Neuronal stem cell (in vitro differentiated cells): ENCODE measurements at regions not wholly inside any gene's neighbourhood (a gene's known extent, or its start where the extent isn't known, plus 50 kb on each side); places are given as distances from the start of the nearest gene placed in this dataset.

Experiments used
- DNase-seq: peaks from one replicate; pipeline ENCODE4 v3.0.0-alpha.2; 2013; ENCODE audit warnings: low spot score
- H2AFZ ChIP-seq: one replicate; pipeline ENCODE4 v1.6.1; 2013; ENCODE audit warnings: mild to moderate bottlenecking, low read length, inconsistent platforms
- H2AK5ac ChIP-seq: 2 replicates; pipeline ENCODE4 v1.6.1; 2013; ENCODE audit warnings: low read depth, mild to moderate bottlenecking, inconsistent platforms, low read length, moderate library complexity, mixed read lengths
- H2BK120ac ChIP-seq: 2 replicates; pipeline ENCODE4 v1.6.1; 2013; ENCODE audit warnings: low read depth, mild to moderate bottlenecking, inconsistent platforms, low read length, moderate library complexity, mixed read lengths
- H2BK12ac ChIP-seq: one replicate; pipeline ENCODE4 v1.6.1; 2013; ENCODE audit warnings: low read length, inconsistent platforms
- H2BK15ac ChIP-seq: 2 replicates; pipeline ENCODE4 v1.6.1; 2013; ENCODE audit warnings: mild to moderate bottlenecking, low read length, inconsistent platforms, mixed read lengths
- H2BK5ac ChIP-seq: one replicate; pipeline ENCODE4 v1.6.1; 2013; ENCODE audit warnings: inconsistent platforms, mild to moderate bottlenecking, low read length, moderate library complexity
- H3K14ac ChIP-seq: one replicate; pipeline ENCODE4 v1.6.1; 2013; ENCODE audit warnings: low read length, inconsistent platforms
- H3K18ac ChIP-seq: 2 replicates; pipeline ENCODE4 v1.6.1; 2013; ENCODE audit warnings: low read length, inconsistent platforms
- H3K23ac ChIP-seq: 2 replicates; pipeline ENCODE4 v1.6.1; 2013; ENCODE audit warnings: low read depth, mild to moderate bottlenecking, mixed read lengths, low read length, inconsistent platforms; ENCODE audit not compliant: poor library complexity
- H3K27ac ChIP-seq: replicated peaks from 3 replicates; pipeline ENCODE4 v1.5.1; 2013; ENCODE audit warnings: low read length, inconsistent platforms
- H3K27me3 ChIP-seq, 3 experiments: 2 replicates each; pipeline ENCODE4 v1.6.1; 2013; ENCODE audit warnings: low read length in 3 of 3, mild to moderate bottlenecking in 2 of 3, inconsistent platforms in 1 of 3, low read depth in 1 of 3, mixed read lengths in 1 of 3, moderate library complexity in 1 of 3; ENCODE audit not compliant: control insufficient read depth in 3 of 3, insufficient read depth in 3 of 3
- H3K36me3 ChIP-seq, 2 donors: replicated peaks in 1 of 2; 2 replicates each; pipeline ENCODE4 v1.6.1; 2013; ENCODE audit warnings: low read length in 2 of 2; ENCODE audit not compliant: control insufficient read depth in 2 of 2, insufficient read depth in 2 of 2
- H3K4ac ChIP-seq: 2 replicates; pipeline ENCODE4 v1.6.1; 2013; ENCODE audit warnings: inconsistent platforms, mild to moderate bottlenecking, low read length, moderate library complexity
- H3K4me1 ChIP-seq, 2 donors: 1 replicate in 1 of 2; 2 replicates in 1 of 2; pipeline ENCODE4 v1.6.1; 2013; ENCODE audit warnings: low read length in 2 of 2, low read depth in 1 of 2; ENCODE audit not compliant: control insufficient read depth in 2 of 2, insufficient read depth in 1 of 2
- H3K4me2 ChIP-seq: one replicate; pipeline ENCODE4 v1.6.1; 2013; ENCODE audit warnings: mild to moderate bottlenecking, low read length, inconsistent platforms; ENCODE audit not compliant: insufficient read depth, poor library complexity, severe bottlenecking
- H3K4me3 ChIP-seq, 2 donors: 2 replicates each; pipeline ENCODE4 v1.5.1; 2013; ENCODE audit warnings: low read length in 2 of 2, mild to moderate bottlenecking in 2 of 2, inconsistent platforms in 1 of 2, moderate library complexity in 1 of 2
- H3K79me1 ChIP-seq: one replicate; pipeline ENCODE4 v1.6.1; 2013; ENCODE audit warnings: low read depth, mild to moderate bottlenecking, inconsistent platforms, low read length, moderate library complexity
- H3K9ac ChIP-seq: one replicate; pipeline ENCODE4 v1.6.1; 2013; ENCODE audit warnings: mild to moderate bottlenecking, low read depth, low read length, inconsistent platforms; ENCODE audit not compliant: poor library complexity
- H3K9me3 ChIP-seq, 2 donors: replicated peaks in 1 of 2; 2 replicates each; pipeline versions ENCODE3 to v1.6.1; 2013; ENCODE audit warnings: low read length in 2 of 2, mild to moderate bottlenecking in 2 of 2, inconsistent platforms in 1 of 2, low read depth in 1 of 2, mixed read lengths in 1 of 2, moderate library complexity in 1 of 2; ENCODE audit not compliant: control insufficient read depth in 2 of 2, insufficient read depth in 1 of 2
- H4K8ac ChIP-seq: one replicate; pipeline ENCODE4 v1.6.1; 2013; ENCODE audit warnings: low read depth, mild to moderate bottlenecking, inconsistent platforms, low read length, moderate library complexity
- H4K91ac ChIP-seq: one replicate; pipeline ENCODE4 v1.6.1; 2013; ENCODE audit warnings: low read length, low read depth, mild to moderate bottlenecking, inconsistent platforms; ENCODE audit not compliant: poor library complexity
- WGBS, 2 donors: extraction: QIAGEN DNeasy Blood & Tissue Kit; methylation state at CpG; one replicate each; pipeline ENCODE4 v1.1.7; 2013; ENCODE audit warnings: missing lambda C conversion rate in 2 of 2, mixed read lengths in 1 of 2; ENCODE audit not compliant: insufficient read length in 2 of 2, insufficient replicate concordance in 1 of 2; ENCODE audit errors: extremely low coverage in 2 of 2; 5-methylcytosine and 5-hydroxymethylcytosine counted together

- Histone ChIP-seq H2BK12ac (no peak overlapping the region), H4K91ac (no peak overlapping the region), H3K36me3 (no peaks in the 10 kb centered on the region), H3K23ac (no peak overlapping the region), H3K4ac (no peak overlapping the region), H3K9me3 (no peaks in the 10 kb centered on the region), H2BK15ac (no peak overlapping the region), H3K27me3 (no peaks in the 10 kb centered on the region), H2BK5ac (no peak overlapping the region), H3K4me1 (no peaks in the 10 kb centered on the region), H3K4me2 (no peak overlapping the region), H3K14ac (no peak overlapping the region), H3K9ac (no peak overlapping the region), H4K8ac (no peak overlapping the region), H3K79me1 (no peaks in the 10 kb centered on the region), H3K27ac (no peak overlapping the region), H2BK120ac (no peak overlapping the region), H3K18ac (no peak overlapping the region), H3K4me3 (no peak overlapping the region), H2AFZ (no peak overlapping the region), H2AK5ac (no peak overlapping the region)
- no CpG with 5 or more reads among the region's 4 CpGs for WGBS, 2 donors
- DNase-seq: no peak
Observed at GRCh38 chrX:36847496-36847895, 160.7 kb upstream of the FAM47C start.

DNA sequence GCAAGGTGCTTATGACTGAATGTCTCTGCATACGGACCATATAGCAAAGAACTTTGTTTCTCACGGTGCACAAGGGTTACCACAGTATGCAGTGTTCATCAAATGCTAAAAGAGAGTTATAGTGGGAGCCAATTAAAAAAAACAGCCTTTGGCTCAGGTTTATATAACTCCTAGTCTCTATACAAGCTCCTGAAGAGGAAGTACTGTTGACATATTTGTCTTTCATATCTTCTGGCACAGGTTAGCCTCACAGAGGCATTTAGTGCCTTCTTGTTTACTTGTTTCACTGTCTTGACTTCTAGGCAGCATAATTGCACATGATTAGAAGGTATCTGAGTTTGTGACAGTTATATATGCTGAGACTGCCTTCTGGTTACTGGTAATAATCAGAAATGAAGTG lies 158.8 kb upstream of the FAM47C start:
- Histone ChIP-seq H2BK12ac (no peak overlapping the region), H2AK5ac (no peak overlapping the region)

GRCh38 chrX:36856849-36857248 lies 151.3 kb upstream of the FAM47C start:
- H2BK15ac ChIP-seq: no peak overlapping the region
- H3K36me3 ChIP-seq: no peaks in the 10 kb centered on the region
- no peak overlapping the region for H3K23ac ChIP-seq
- no peak overlapping the region for H2BK5ac ChIP-seq
- H3K9me3 ChIP-seq: no peaks in the 10 kb centered on the region
- H3K4ac ChIP-seq: no peak overlapping the region
- H3K27ac ChIP-seq: no peak overlapping the region
- H2BK12ac ChIP-seq: no peak overlapping the region
- no peak overlapping the region for H2AK5ac ChIP-seq
- no peak overlapping the region for H2BK120ac ChIP-seq
- no peak overlapping the region for H4K8ac ChIP-seq
- H4K91ac ChIP-seq: no peak overlapping the region
- H3K18ac ChIP-seq: no peak overlapping the region
- H3K4me1 ChIP-seq: no peaks in the 10 kb centered on the region
- H3K27me3 ChIP-seq: no peaks in the 10 kb centered on the region
- no peak overlapping the region for H3K9ac ChIP-seq
- H3K14ac ChIP-seq: no peak overlapping the region
- no peak overlapping the region for H3K4me2 ChIP-seq
- DNase-seq: no peak
- no peaks in the 10 kb centered on the region for H3K79me1 ChIP-seq
- H3K4me3 ChIP-seq: no peak overlapping the region
- WGBS, 2 donors: no CpG with 5 or more reads among the region's 3 CpGs
- H2AFZ ChIP-seq: no peak overlapping the region

More for the DNA sequence above, 158.8 kb upstream of the FAM47C start:
- WGBS, 2 donors: no CpG with 5 or more reads among the region's 2 CpGs
- Histone ChIP-seq H3K36me3 (no peaks in the 10 kb centered on the region), H2BK15ac (no peak overlapping the region), H3K4me1 (no peaks in the 10 kb centered on the region), H2BK120ac (no peak overlapping the region), H2AFZ (no peak overlapping the region), H3K14ac (no peak overlapping the region), H3K18ac (no peak overlapping the region), H3K27ac (no peak overlapping the region), H3K4me2 (no peak overlapping the region), H3K9ac (no peak overlapping the region), H3K4me3 (no peak overlapping the region), H3K79me1 (no peaks in the 10 kb centered on the region), H2BK5ac (no peak overlapping the region), H4K8ac (no peak overlapping the region), H3K23ac (no peak overlapping the region), H3K9me3 (no peaks in the 10 kb centered on the region), H3K27me3 (no peaks in the 10 kb centered on the region), H4K91ac (no peak overlapping the region), H3K4ac (no peak overlapping the region)
- no peak for DNase-seq

DNA sequence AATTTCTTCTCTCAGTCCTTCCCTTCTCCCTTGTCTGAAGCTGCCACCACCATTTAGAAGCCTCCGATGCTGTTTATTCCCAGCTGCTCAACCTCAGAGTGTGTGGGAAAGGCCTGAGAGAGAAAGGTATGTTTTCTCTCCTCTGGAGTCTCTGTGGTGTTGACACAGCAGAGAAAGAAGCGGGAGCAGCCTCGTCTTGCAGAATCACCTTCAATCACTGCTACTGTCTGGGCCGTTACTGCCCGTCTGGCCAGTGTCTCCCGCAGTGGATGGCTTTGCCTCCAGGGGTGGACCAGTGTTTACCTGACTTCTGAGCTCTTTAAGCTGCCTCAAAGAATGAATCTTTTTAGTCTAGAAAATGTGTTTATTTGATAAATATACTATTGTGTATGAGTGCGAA lies 148.9 kb upstream of the FAM47C start:
- Histone ChIP-seq H2AK5ac (no peak overlapping the region), H3K23ac (no peak overlapping the region), H4K8ac (no peak overlapping the region), H3K4ac (no peak overlapping the region), H3K27me3 (no peaks in the 10 kb centered on the region), H2BK15ac (no peak overlapping the region), H3K4me2 (no peak overlapping the region), H3K36me3 (no peaks in the 10 kb centered on the region), H3K4me3 (no peak overlapping the region), H3K79me1 (no peaks in the 10 kb centered on the region), H3K4me1 (no peaks in the 10 kb centered on the region), H2AFZ (no peak overlapping the region), H2BK120ac (no peak overlapping the region), H3K9me3 (no peaks in the 10 kb centered on the region), H3K27ac (no peak overlapping the region), H2BK12ac (no peak overlapping the region), H2BK5ac (no peak overlapping the region), H3K18ac (no peak overlapping the region), H3K9ac (no peak overlapping the region), H4K91ac (no peak overlapping the region), H3K14ac (no peak overlapping the region)
- DNase-seq: no peak
- no CpG with 5 or more reads among the region's 7 CpGs for WGBS, 2 donors
